Muscle layer of colon (tissue), 2 donors: ENCODE measurements at regions not wholly inside any gene's neighbourhood (a gene's known extent, or its start where the extent isn't known, plus 50 kb on each side); places are given as distances from the start of the nearest gene placed in this dataset.
"Not testable (repeated sequence)": the region's sequence is repeated elsewhere in the genome, so short reads cannot be mapped to it uniquely, and the experiment has no call there.

Experiments used
- H3K27ac ChIP-seq: one replicate; pipeline ENCODE4 v1.7.0; 2013; ENCODE audit warnings: low read depth, mild to moderate bottlenecking, low read length, moderate library complexity
- H3K27me3 ChIP-seq, 2 donors: one replicate each; pipeline ENCODE4 v1.7.0; 2013; ENCODE audit warnings: low read length in 2 of 2, mild to moderate bottlenecking in 2 of 2; ENCODE audit not compliant: insufficient read depth in 2 of 2, control insufficient read depth in 1 of 2
- H3K36me3 ChIP-seq: one replicate; pipeline ENCODE4 v1.7.0; 2013; ENCODE audit warnings: mild to moderate bottlenecking, low read length; ENCODE audit not compliant: insufficient read depth
- H3K4me1 ChIP-seq: one replicate; pipeline ENCODE4 v1.7.0; 2013; ENCODE audit warnings: mild to moderate bottlenecking, low read length; ENCODE audit not compliant: insufficient read depth
- H3K4me3 ChIP-seq, 2 donors: one replicate each; pipeline ENCODE4 v1.7.0; 2013; ENCODE audit warnings: low read length in 2 of 2, low read depth in 1 of 2, mild to moderate bottlenecking in 1 of 2, moderate library complexity in 1 of 2
- H3K9ac ChIP-seq: one replicate; pipeline ENCODE4 v1.7.0; 2013; ENCODE audit warnings: low read length
- H3K9me3 ChIP-seq: one replicate; pipeline ENCODE4 v1.7.0; 2013; ENCODE audit warnings: mild to moderate bottlenecking, low read length
- donor health status: abdominal sarcoma.
- donor health status: Adenocarcinoma of cecum.

GRCh38 chr9:41075671-41076070 lies 52.8 kb downstream of the FOXD4L6 start:
- H3K4me1 ChIP-seq, H3K9me3 ChIP-seq, H3K4me3 ChIP-seq, H3K36me3 ChIP-seq, H3K27me3 ChIP-seq, H3K9ac ChIP-seq, H3K27ac ChIP-seq: not testable (repeated sequence)

GRCh38 chr9:41074356-41074942 lies 54.0 kb downstream of the FOXD4L6 start:
- not testable (repeated sequence) for H3K9ac ChIP-seq, H3K27ac ChIP-seq, H3K4me1 ChIP-seq, H3K36me3 ChIP-seq, H3K9me3 ChIP-seq, H3K27me3 ChIP-seq
- H3K4me3 ChIP-seq: peak overlapping the region; percentile 47 to 62

GRCh38 chr9:41073471-41074243 lies 54.8 kb downstream of the FOXD4L6 start:
- H3K9me3 ChIP-seq, H3K9ac ChIP-seq, H3K27me3 ChIP-seq, H3K4me1 ChIP-seq, H3K27ac ChIP-seq, H3K36me3 ChIP-seq: not testable (repeated sequence)
- H3K4me3 ChIP-seq: peak overlapping the region; percentile 47 to 62

GRCh38 chr9:41064125-41064795 lies 64.2 kb downstream of the FOXD4L6 start:
- H3K36me3 ChIP-seq, H3K27me3 ChIP-seq, H3K9ac ChIP-seq, H3K4me1 ChIP-seq, H3K27ac ChIP-seq, H3K9me3 ChIP-seq, H3K4me3 ChIP-seq: not testable (repeated sequence)

GRCh38 chr9:41063243-41063642 lies 65.2 kb downstream of the FOXD4L6 start:
- H3K4me3 ChIP-seq, H3K36me3 ChIP-seq, H3K27ac ChIP-seq, H3K9ac ChIP-seq, H3K27me3 ChIP-seq, H3K9me3 ChIP-seq, H3K4me1 ChIP-seq: not testable (repeated sequence)

GRCh38 chr9:41059603-41060002 lies 68.9 kb downstream of the FOXD4L6 start:
- not testable (repeated sequence) for H3K27me3 ChIP-seq, H3K9ac ChIP-seq, H3K36me3 ChIP-seq, H3K9me3 ChIP-seq, H3K27ac ChIP-seq, H3K4me1 ChIP-seq, H3K4me3 ChIP-seq

- not testable (repeated sequence) for H3K27me3 ChIP-seq, H3K4me1 ChIP-seq, H3K27ac ChIP-seq, H3K4me3 ChIP-seq, H3K9me3 ChIP-seq, H3K9ac ChIP-seq, H3K36me3 ChIP-seq
These were observed 74.7 kb downstream of the FOXD4L6 start for GRCh38 chr9:41053666-41054363.

- H3K9me3 ChIP-seq, H3K4me1 ChIP-seq, H3K27ac ChIP-seq, H3K4me3 ChIP-seq, H3K36me3 ChIP-seq, H3K27me3 ChIP-seq, H3K9ac ChIP-seq: not testable (repeated sequence)
These were observed 79.8 kb downstream of the FOXD4L6 start for GRCh38 chr9:41048672-41049071.

- not testable (repeated sequence) for H3K9ac ChIP-seq, H3K4me1 ChIP-seq, H3K9me3 ChIP-seq, H3K4me3 ChIP-seq, H3K36me3 ChIP-seq, H3K27me3 ChIP-seq, H3K27ac ChIP-seq
These were observed 80.7 kb downstream of the FOXD4L6 start for GRCh38 chr9:41047792-41048191.

GRCh38 chr9:41044930-41045329 lies 83.6 kb downstream of the FOXD4L6 start:
- H3K4me1 ChIP-seq, H3K27ac ChIP-seq, H3K9me3 ChIP-seq, H3K27me3 ChIP-seq, H3K36me3 ChIP-seq, H3K9ac ChIP-seq, H3K4me3 ChIP-seq: not testable (repeated sequence)

- H3K36me3 ChIP-seq, H3K27ac ChIP-seq, H3K9me3 ChIP-seq, H3K4me3 ChIP-seq, H3K4me1 ChIP-seq, H3K27me3 ChIP-seq, H3K9ac ChIP-seq: not testable (repeated sequence)
These were observed 85.0 kb downstream of the FOXD4L6 start for GRCh38 chr9:41043433-41043832.
